GM23338 (cell line): ENCODE measurements at regions not wholly inside any gene's neighbourhood (a gene's known extent, or its start where the extent isn't known, plus 50 kb on each side); places are given as distances from the start of the nearest gene placed in this dataset.

Experiments used
- CTCF ChIP-seq, 2 experiments: fragments of 200-600 bp in 1 of 2; sonication (generic) in 1 of 2; conservative IDR thresholded peaks; 2 replicates each; pipeline versions ENCODE4 v1.5.1 to v1.6.1; 2016 to 2017; ENCODE audit warnings: antibody characterized with exemption in 2 of 2, low read depth in 2 of 2, mild to moderate bottlenecking in 2 of 2, moderate library complexity in 1 of 2
- ETS1 ChIP-seq: IDR thresholded peaks from 2 replicates; pipeline ENCODE4 v1.6.1; 2016; ENCODE audit warnings: antibody characterized with exemption
- EZH2 ChIP-seq: fragments of 200-600 bp; sonication (generic); IDR thresholded peaks from one replicate; pipeline ENCODE4 v1.8.0; 2017; ENCODE audit warnings: antibody characterized with exemption, mild to moderate bottlenecking, low read depth; ENCODE audit not compliant: unreplicated experiment
- POLR2AphosphoS5 ChIP-seq: IDR thresholded peaks from 2 replicates; pipeline ENCODE4 v1.6.1; 2016; ENCODE audit warnings: antibody characterized with exemption, low read depth

- TF ChIP-seq CTCF (conservative IDR thresholded peaks at IDR 0.05; ENCODE audit: low read depth in 2 of 2) (no peak), EZH2 (no peak), ETS1 (no peak), POLR2AphosphoS5 (no peak)
Observed at GRCh38 chr12:115303723-115304309, 619.8 kb upstream of the TBX3 start.
